H1 (cell line): ENCODE measurements at regions not wholly inside any gene's neighbourhood (a gene's known extent, or its start where the extent isn't known, plus 50 kb on each side); places are given as distances from the start of the nearest gene placed in this dataset.

ENCODE experiments used
- CBX8 ChIP-seq: fragments of 300-800, 300-1000 bp; sonication (generic); IDR thresholded peaks from 2 replicates; pipeline ENCODE4 v1.7.1; 2016; ENCODE audit warnings: low read depth, low read length, borderline replicate concordance
- TF ChIP-seq, protein P1 (sequence below), 3 experiments: IDR thresholded peaks; 1 replicate in 2 of 3; 2 replicates in 1 of 3; pipeline versions ENCODE4 v1.5.1 to v1.6.1; 2011; ENCODE audit warnings: low read length in 3 of 3, mild to moderate bottlenecking in 3 of 3, inconsistent platforms in 2 of 3, low read depth in 1 of 3, moderate library complexity in 1 of 3; ENCODE audit not compliant: insufficient read depth in 1 of 3; ENCODE audit errors: control extremely low read depth in 1 of 3
- TF ChIP-seq, protein P2 (sequence below): IDR thresholded peaks from 2 replicates; pipeline ENCODE4 v1.6.1; 2012; ENCODE audit warnings: low read length, inconsistent platforms

DNA sequence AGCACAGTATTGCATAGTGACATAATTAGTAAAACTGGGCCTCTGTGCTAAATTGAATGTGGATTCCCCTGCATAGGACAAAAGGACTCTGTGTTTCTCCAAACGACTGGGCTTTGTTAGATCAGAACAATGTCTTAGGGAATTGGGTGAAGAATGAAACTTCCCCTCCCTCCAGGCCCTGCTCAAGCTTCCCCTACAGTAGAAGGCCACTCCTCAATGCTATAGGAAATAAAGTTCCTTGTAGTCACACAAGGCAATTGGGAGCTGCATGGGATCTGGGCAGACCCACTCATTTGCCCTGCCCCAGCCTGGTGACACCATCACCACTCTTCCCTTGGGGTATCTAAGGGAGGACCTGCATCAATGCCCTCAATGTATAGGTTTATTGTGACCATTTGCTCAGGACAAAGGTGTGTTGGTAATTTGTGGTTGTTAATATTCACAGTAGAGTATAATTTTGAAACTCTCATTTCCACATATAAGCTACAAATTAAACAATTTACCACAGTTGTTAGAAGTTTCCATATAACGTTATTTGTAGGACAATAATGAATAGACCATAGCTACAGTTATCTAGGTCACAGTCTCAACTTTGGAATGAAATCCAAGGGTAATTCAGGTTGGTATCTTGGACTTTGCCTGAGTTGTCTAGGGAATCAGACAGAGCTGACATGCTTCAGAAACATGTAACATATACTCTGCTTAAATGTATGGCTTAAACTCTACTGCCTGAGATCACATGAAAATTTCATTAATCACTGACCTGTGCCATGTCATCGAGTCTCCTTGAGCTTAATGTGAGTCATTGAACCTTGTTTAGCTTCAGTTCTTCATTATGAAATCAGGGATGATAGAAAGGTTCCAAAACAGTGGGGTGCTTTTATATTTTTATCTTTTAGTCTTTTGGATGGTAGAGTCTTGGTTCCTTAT lies 64.8 kb upstream of the DARS1 start (continued):
- TF ChIP-seq, protein P1, sequence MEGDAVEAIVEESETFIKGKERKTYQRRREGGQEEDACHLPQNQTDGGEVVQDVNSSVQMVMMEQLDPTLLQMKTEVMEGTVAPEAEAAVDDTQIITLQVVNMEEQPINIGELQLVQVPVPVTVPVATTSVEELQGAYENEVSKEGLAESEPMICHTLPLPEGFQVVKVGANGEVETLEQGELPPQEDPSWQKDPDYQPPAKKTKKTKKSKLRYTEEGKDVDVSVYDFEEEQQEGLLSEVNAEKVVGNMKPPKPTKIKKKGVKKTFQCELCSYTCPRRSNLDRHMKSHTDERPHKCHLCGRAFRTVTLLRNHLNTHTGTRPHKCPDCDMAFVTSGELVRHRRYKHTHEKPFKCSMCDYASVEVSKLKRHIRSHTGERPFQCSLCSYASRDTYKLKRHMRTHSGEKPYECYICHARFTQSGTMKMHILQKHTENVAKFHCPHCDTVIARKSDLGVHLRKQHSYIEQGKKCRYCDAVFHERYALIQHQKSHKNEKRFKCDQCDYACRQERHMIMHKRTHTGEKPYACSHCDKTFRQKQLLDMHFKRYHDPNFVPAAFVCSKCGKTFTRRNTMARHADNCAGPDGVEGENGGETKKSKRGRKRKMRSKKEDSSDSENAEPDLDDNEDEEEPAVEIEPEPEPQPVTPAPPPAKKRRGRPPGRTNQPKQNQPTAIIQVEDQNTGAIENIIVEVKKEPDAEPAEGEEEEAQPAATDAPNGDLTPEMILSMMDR (IDR thresholded peaks at IDR 0.05; ENCODE audit: control extremely low read depth in 1 of 3, insufficient read depth in 1 of 3, low read depth in 1 of 3, low read length in 3 of 3), result no peak
- no peak for TF ChIP-seq CBX8
- TF ChIP-seq, protein P2, sequence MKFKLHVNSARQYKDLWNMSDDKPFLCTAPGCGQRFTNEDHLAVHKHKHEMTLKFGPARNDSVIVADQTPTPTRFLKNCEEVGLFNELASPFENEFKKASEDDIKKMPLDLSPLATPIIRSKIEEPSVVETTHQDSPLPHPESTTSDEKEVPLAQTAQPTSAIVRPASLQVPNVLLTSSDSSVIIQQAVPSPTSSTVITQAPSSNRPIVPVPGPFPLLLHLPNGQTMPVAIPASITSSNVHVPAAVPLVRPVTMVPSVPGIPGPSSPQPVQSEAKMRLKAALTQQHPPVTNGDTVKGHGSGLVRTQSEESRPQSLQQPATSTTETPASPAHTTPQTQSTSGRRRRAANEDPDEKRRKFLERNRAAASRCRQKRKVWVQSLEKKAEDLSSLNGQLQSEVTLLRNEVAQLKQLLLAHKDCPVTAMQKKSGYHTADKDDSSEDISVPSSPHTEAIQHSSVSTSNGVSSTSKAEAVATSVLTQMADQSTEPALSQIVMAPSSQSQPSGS, result no peak
